GM12878 (cell line): ENCODE measurements at regions not wholly inside any gene's neighbourhood (a gene's known extent, or its start where the extent isn't known, plus 50 kb on each side); places are given as distances from the start of the nearest gene placed in this dataset.
A peak's percentile ranks its signal among the peaks of the same experiment; 100 is the strongest.
"Not testable (repeated sequence)": the region's sequence is repeated elsewhere in the genome, so short reads cannot be mapped to it uniquely, and the experiment has no call there.

Source experiments
- ATAC-seq: fragments of 200-7000 bp; cut with Tn5 transposase; 3 replicates; pipeline ENCODE4 v1.9.1; 2020; ENCODE audit warnings: mild to moderate bottlenecking, moderate library complexity
- BruUV-seq: library from RNA; stranded (reverse); fragments of 400-500 nt; replicated peaks from 2 replicates; lab custom pipeline; 2021; lab: Mats Ljungman, UMichigan
- CTCF ChIA-PET: fragments of 300-600 bp; sonication (Branson Sonifier 250); formaldehyde crosslinking; extraction: SDS; loops from one replicate; lab custom pipeline; 2021; ENCODE audit warnings: inconsistent platforms; lab: Yijun Ruan, JAX
- POLR2A ChIA-PET: fragments of 350-600 bp; formaldehyde crosslinking; extraction: SDS; loops from one replicate; lab custom pipeline; 2021; ENCODE audit warnings: inconsistent platforms; lab: Charles Lee
- RAD21 ChIA-PET: fragments of 300-600 bp; sonication (Branson Sonifier 250); formaldehyde crosslinking; loops from one replicate; lab custom pipeline; 2023; ENCODE audit warnings: antibody characterized with exemption; ENCODE audit not compliant: unreplicated experiment; lab: Charles Lee
- SMC1A ChIA-PET: fragments of 300-600 bp; sonication (Branson Sonifier 250); formaldehyde crosslinking; loops from one replicate; lab custom pipeline; 2023; ENCODE audit not compliant: unreplicated experiment, uncharacterized antibody; lab: Charles Lee
- DNase-seq: peaks from one replicate; pipeline ENCODE4 v3.0.0-alpha.2; 2011; ENCODE audit warnings: low read depth, low spot score
- FAIRE-seq: peaks from 3 replicates; lab custom pipeline; 2011; peaks lifted over from hg19 to GRCh38; lab: Jason Lieb, UNC
- H2AFZ ChIP-seq: 2 replicates; pipeline ENCODE4 v1.6.0; 2011; ENCODE audit warnings: low read depth, low read length, control low read depth; ENCODE audit not compliant: control insufficient read depth
- H3K27ac ChIP-seq: 2 replicates; pipeline ENCODE4 v1.5.1; 2011; ENCODE audit warnings: control low read depth; ENCODE audit not compliant: control insufficient read depth, insufficient read depth
- H3K27me3 ChIP-seq, 2 experiments: replicated peaks in 1 of 2; 2 replicates each; pipeline versions ENCODE4 v1.6.0 to v1.6.1; 2011; ENCODE audit warnings: low read length in 1 of 2; ENCODE audit not compliant: control insufficient read depth in 2 of 2, insufficient read depth in 2 of 2
- H3K36me3 ChIP-seq, 2 experiments: 2 replicates each; pipeline ENCODE4 v1.5.1; 2011; ENCODE audit warnings: low read length in 1 of 2; ENCODE audit not compliant: control insufficient read depth in 2 of 2, insufficient read depth in 2 of 2
- H3K4me1 ChIP-seq: 2 replicates; pipeline ENCODE4 v1.6.1; 2011; ENCODE audit warnings: mild to moderate bottlenecking, low read length, moderate library complexity, mixed read lengths; ENCODE audit not compliant: control insufficient read depth, insufficient read depth
- H3K4me2 ChIP-seq: 2 replicates; pipeline ENCODE4 v1.6.0; 2011; ENCODE audit warnings: control low read depth; ENCODE audit not compliant: control insufficient read depth, insufficient read depth
- H3K4me3 ChIP-seq: fragments of 200-600 bp; sonication (generic); 2 replicates; pipeline ENCODE4 v1.5.1; 2016
- H3K79me2 ChIP-seq: 2 replicates; pipeline ENCODE4 v1.6.0; 2011; ENCODE audit warnings: low read length; ENCODE audit not compliant: control insufficient read depth, insufficient read depth
- H3K9ac ChIP-seq: 2 replicates; pipeline ENCODE4 v1.8.0; 2011; ENCODE audit warnings: low read length, control low read depth, mixed read lengths; ENCODE audit not compliant: control insufficient read depth, insufficient read depth
- H3K9me3 ChIP-seq: replicated peaks from 3 replicates; pipeline ENCODE4 v1.5.1; 2011; ENCODE audit warnings: mild to moderate bottlenecking, low read length; ENCODE audit not compliant: control insufficient read depth, insufficient read depth
- H4K20me1 ChIP-seq: 2 replicates; pipeline ENCODE4 v1.6.0; 2011; ENCODE audit not compliant: control insufficient read depth, insufficient read depth
- CREM ChIP-seq: IDR thresholded peaks from 2 replicates; pipeline ENCODE4 v1.6.1; 2014; ENCODE audit warnings: antibody characterized with exemption, low read depth
- FOXM1 ChIP-seq: IDR thresholded peaks from 2 replicates; pipeline ENCODE4 v1.6.1; 2012; ENCODE audit warnings: low read depth, mild to moderate bottlenecking, inconsistent platforms, low read length, moderate library complexity
- GABPA ChIP-seq: IDR thresholded peaks from 2 replicates; pipeline ENCODE4 v1.6.1; 2014; ENCODE audit warnings: antibody characterized with exemption, low read depth, mild to moderate bottlenecking, inconsistent platforms
- JUNB ChIP-seq: IDR thresholded peaks from 2 replicates; pipeline ENCODE4 v1.6.1; 2016; ENCODE audit warnings: antibody characterized with exemption, mild to moderate bottlenecking
- MEF2A ChIP-seq: IDR thresholded peaks from 2 replicates; pipeline ENCODE4 v1.6.1; 2011; ENCODE audit warnings: low read depth, mild to moderate bottlenecking, low read length, moderate library complexity; ENCODE audit not compliant: insufficient read depth
- PAX5 ChIP-seq: IDR thresholded peaks from 2 replicates; pipeline ENCODE4 v1.6.1; 2011; ENCODE audit warnings: low read depth, low read length, borderline replicate concordance
- RUNX3 ChIP-seq: IDR thresholded peaks from 2 replicates; pipeline ENCODE4 v1.6.1; 2012; ENCODE audit warnings: low read length, inconsistent platforms
- WGBS: methylation state at CpG from one replicate; pipeline ENCODE4 v1.1.6; 2016; ENCODE audit warnings: low lambda C conversion rate; ENCODE audit not compliant: insufficient replicate concordance, insufficient coverage; ENCODE audit errors: missing lambda C conversion rate; 5-methylcytosine and 5-hydroxymethylcytosine counted together
- in situ Hi-C: fragments of 300-500 bp; cut with MboI; formaldehyde crosslinking; loops from 9 replicates; pipeline ENCODE4 v1.14.3; 2018; ENCODE audit warnings: mixed read lengths
- intact Hi-C: fragments of 100-400 bp; cut with micrococcal nuclease; formaldehyde crosslinking; loops from one replicate; pipeline ENCODE4 v1.14.2; 2022; ENCODE audit not compliant: unreplicated experiment

DNA sequence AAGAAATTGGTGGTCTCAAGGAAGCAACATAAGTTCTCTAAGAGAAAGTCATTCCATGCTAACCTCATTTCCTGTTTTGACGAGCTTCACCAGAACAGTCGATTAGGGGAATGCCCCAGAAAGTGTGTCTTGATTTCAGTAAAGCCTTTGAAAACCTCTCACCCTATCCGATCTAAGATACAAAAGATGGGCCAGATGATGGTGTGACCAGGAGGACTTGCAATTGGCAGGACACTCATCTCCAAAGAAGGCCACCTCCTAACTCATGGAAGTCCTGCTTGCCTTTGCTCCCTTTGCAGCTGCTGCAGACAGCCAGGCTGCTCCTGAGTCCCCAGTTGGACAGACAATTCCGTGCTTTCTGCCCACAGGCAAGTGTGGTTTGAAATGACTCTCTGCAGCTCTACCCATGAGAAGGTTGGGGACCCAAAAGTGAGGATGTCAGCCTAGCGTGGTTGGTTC lies 304.2 kb downstream of the BCL2L11 start:
- intact Hi-C loops, H3K79me2 ChIP-seq: not testable (repeated sequence)

DNA sequence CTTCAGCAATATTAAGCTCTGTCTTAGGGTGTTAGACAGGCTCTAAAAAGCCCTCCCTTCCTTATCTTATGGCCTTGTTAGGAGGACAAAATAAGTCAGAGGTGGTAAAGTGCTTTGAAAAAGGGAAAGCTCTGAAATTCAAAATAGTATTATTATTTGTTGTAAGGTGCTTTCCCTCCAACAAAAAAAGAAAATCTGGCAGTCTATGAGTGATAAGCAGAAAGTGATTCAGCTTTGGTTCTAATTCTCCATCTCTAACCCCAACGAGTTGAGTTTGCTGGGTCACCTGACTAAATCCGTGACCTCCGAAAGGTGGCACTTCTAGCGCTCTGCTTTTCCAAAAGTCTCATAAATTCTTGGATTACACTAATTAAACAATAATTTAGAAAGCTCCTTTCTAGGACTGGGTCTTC lies 305.1 kb downstream of the BCL2L11 start:
- FAIRE-seq, CTCF ChIA-PET, SMC1A ChIA-PET, H2AFZ ChIP-seq, in situ Hi-C loops, POLR2A ChIA-PET, H3K4me1 ChIP-seq, H3K9me3 ChIP-seq, H3K9ac ChIP-seq, intact Hi-C loops, H3K27me3 ChIP-seq, DNase-seq, H3K4me3 ChIP-seq, H4K20me1 ChIP-seq, H3K79me2 ChIP-seq, H3K27ac ChIP-seq, H3K4me2 ChIP-seq, RAD21 ChIA-PET, H3K36me3 ChIP-seq, BruUV-seq: not testable (repeated sequence)
- WGBS: 8% methylated on average over 4 of the region's 4 CpGs
- TF ChIP-seq RUNX3: peak; percentile 46; the same call in 1 of the 2 replicates
- 0 out of 2 replicates have a peak, but pooled peaks have one; percentile 17 for TF ChIP-seq PAX5
- TF ChIP-seq MEF2A: 0 out of 2 replicates have a peak, but pooled peaks have one; percentile 33
- 0 out of 2 replicates have a peak, but pooled peaks have one; percentile 24 for TF ChIP-seq FOXM1
- TF ChIP-seq CREM: 0 out of 2 replicates have a peak, but pooled peaks have one; percentile 20
- TF ChIP-seq GABPA: 0 out of 2 replicates have a peak, but pooled peaks have one; percentile 17
- TF ChIP-seq JUNB: peak; percentile 79
- ATAC-seq: peak; percentile 52

More for the DNA sequence above, 304.2 kb downstream of the BCL2L11 start:
- H3K27me3 ChIP-seq, DNase-seq, H3K4me1 ChIP-seq, RAD21 ChIA-PET, H3K36me3 ChIP-seq, H2AFZ ChIP-seq, in situ Hi-C loops, H3K9me3 ChIP-seq, H3K4me3 ChIP-seq, SMC1A ChIA-PET, H4K20me1 ChIP-seq: not testable (repeated sequence)
- WGBS: 10% methylated on average over 4 of the region's 5 CpGs
- TF ChIP-seq JUNB: peak; percentile 59; the same call in 1 of the 2 replicates
- TF ChIP-seq, all 136 proteins: peak for 1; not testable (repeated sequence) for 135
- POLR2A ChIA-PET, H3K9ac ChIP-seq, H3K4me2 ChIP-seq, BruUV-seq, H3K27ac ChIP-seq, CTCF ChIA-PET: not testable (repeated sequence)
- ATAC-seq (peak; percentile 68), FAIRE-seq (peak; percentile 88)

DNA sequence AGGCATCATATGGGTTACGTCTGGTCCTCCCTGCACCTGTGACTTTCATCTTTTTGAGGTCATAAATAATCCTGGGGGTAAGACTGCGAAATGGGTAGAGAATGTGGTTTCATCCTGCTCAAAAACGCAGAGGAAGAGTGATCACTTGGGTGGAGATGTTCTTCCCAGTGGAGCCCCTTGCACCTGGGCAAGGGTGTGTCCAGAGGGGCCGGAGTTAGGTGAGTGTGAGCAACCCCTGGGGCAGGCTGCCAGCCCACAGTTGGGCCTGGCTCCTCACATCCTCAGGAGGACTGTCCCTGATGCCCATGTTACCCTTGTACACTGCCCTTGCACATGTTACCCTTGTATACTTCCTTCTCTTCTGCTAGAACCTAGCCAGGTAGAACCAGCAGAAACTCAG lies 306.6 kb downstream of the BCL2L11 start:
- H3K9me3 ChIP-seq, H3K36me3 ChIP-seq, H2AFZ ChIP-seq, H3K4me1 ChIP-seq, FAIRE-seq, H3K27ac ChIP-seq, intact Hi-C loops, in situ Hi-C loops, SMC1A ChIA-PET, RAD21 ChIA-PET, H4K20me1 ChIP-seq, DNase-seq, H3K4me3 ChIP-seq, H3K79me2 ChIP-seq, BruUV-seq, POLR2A ChIA-PET, CTCF ChIA-PET, H3K27me3 ChIP-seq, H3K4me2 ChIP-seq, H3K9ac ChIP-seq, ATAC-seq: not testable (repeated sequence)
- WGBS: 72% methylated on average over 4 of the region's 4 CpGs
